ENCODE measurements at regions not wholly inside any gene's neighbourhood (a gene's known extent, or its start where the extent isn't known, plus 50 kb on each side); places are given as distances from the start of the nearest gene placed in this dataset.

GRCh38 chr2:39491653-39492052, 54.6 kb upstream of the MAP4K3 start:
- CTCF ChIA-PET (ENCODE audit: partially characterized antibody) = interaction anchor here (0.6 to 1.5 kb wide), 3 partner anchors 10 to 236 kb away, joined by 3 to 4 read pairs (median 3); no protein-coding TSS in a partner anchor
- Histone ChIP-seq H3K4me2 (ENCODE audit: insufficient read depth in 1 of 2, low read depth in 2 of 2, low read length in 2 of 2) (no peak overlapping the region), H3K36me3 (ENCODE audit: control insufficient read depth in 2 of 4, insufficient read depth in 4 of 4, low read length in 3 of 4) (no peaks in the 10 kb centered on the region)
- TF ChIP-seq KDM5A (IDR thresholded peaks at IDR 0.05; ENCODE audit: low read length) (no peak), E2F6 (IDR thresholded peaks at IDR 0.05) (no peak), CBX8 (IDR thresholded peaks at IDR 0.05; ENCODE audit: borderline replicate concordance, low read depth, low read length) (no peak), EP300 (IDR thresholded peaks at IDR 0.05; ENCODE audit: borderline replicate concordance in 1 of 2, low read depth in 2 of 2, low read length in 2 of 2) (no peak), CTBP2 (IDR thresholded peaks at IDR 0.05; ENCODE audit: borderline replicate concordance, insufficient read depth, insufficient read length, low read length) (no peak), RAD21 (IDR thresholded peaks at IDR 0.05 in 1 of 2, conservative IDR thresholded peaks at IDR 0.05 in 1 of 2; ENCODE audit: low read depth in 2 of 2, low read length in 2 of 2) (no peak), SUZ12 (IDR thresholded peaks at IDR 0.05; ENCODE audit: low read length) (no peak), SRF (IDR thresholded peaks at IDR 0.05; ENCODE audit: low read depth, low read length) (no peak), SAP30 (IDR thresholded peaks at IDR 0.05; ENCODE audit: insufficient read depth, insufficient replicate concordance, low read length) (no peak), ASH2L (IDR thresholded peaks at IDR 0.05; ENCODE audit: low read length) (no peak), RFX5 (IDR thresholded peaks at IDR 0.05; ENCODE audit: borderline replicate concordance, low read depth, low read length) (no peak), CBX5 (IDR thresholded peaks at IDR 0.05; ENCODE audit: low read depth, low read length) (no peak), JUN (IDR thresholded peaks at IDR 0.05; ENCODE audit: low read depth, low read length) (no peak), POLR2A (IDR thresholded peaks at IDR 0.05; ENCODE audit: control extremely low read depth in 1 of 2, low read depth in 2 of 2, low read length in 2 of 2) (no peak)

More at GRCh38 chr2:39491653-39492052, 54.6 kb upstream of the MAP4K3 start:
- no peaks in the 10 kb centered on the region for H3K79me1 ChIP-seq (ENCODE audit: low read depth, low read length)
- no peak overlapping the region for H2AFZ ChIP-seq (ENCODE audit: low read length)
- no peak overlapping the region for H2BK5ac ChIP-seq (ENCODE audit: low read depth, low read length)
- DNase-seq (ENCODE audit: low read depth in 1 of 2, low spot score in 2 of 2) (no peak), FAIRE-seq (no peak)
- no peak overlapping the region for H3K14ac ChIP-seq (ENCODE audit: insufficient read length)
- H2BK120ac ChIP-seq (replicated peaks; ENCODE audit: low read depth, low read length) = no peak overlapping the region
- peaks cover 2 to 10% (median 3%) of the 10 kb centered on the region in 4 experiments; a peak in 5 of 7 replicates for H3K4me1 ChIP-seq (replicated peaks in 1 of 4; ENCODE audit: control insufficient read depth in 3 of 4, insufficient read depth in 4 of 4, low read length in 3 of 4)
- no peak overlapping the region for H4K91ac ChIP-seq (replicated peaks; ENCODE audit: insufficient read length, low read length)
- POLR2A ChIA-PET (ENCODE audit: partially characterized antibody) = no interaction called here
- H3K9me3 ChIP-seq (ENCODE audit: insufficient read depth in 2 of 2, low read depth in 1 of 2, low read length in 1 of 2) = no peaks in the 10 kb centered on the region
- no peak overlapping the region for H3K23ac ChIP-seq (ENCODE audit: insufficient read length)
- H3K56ac ChIP-seq (replicated peaks; ENCODE audit: insufficient read length, low read depth, low read length) = no peak overlapping the region
- no peak overlapping the region for H2BK20ac ChIP-seq (ENCODE audit: low read length)
- H3K9ac ChIP-seq (replicated peaks in 1 of 4; ENCODE audit: extremely low read depth in 1 of 4, low read depth in 3 of 4, low read length in 3 of 4) = no peak overlapping the region
- no peak overlapping the region for H3K27ac ChIP-seq (ENCODE audit: low read depth, low read length)
- H3K4ac ChIP-seq (replicated peaks; ENCODE audit: insufficient read length, low read depth, low read length) = no peak overlapping the region
- no peak overlapping the region for H4K5ac ChIP-seq (ENCODE audit: insufficient read length, low read depth, low read length)
- H2BK12ac ChIP-seq (ENCODE audit: low read depth, low read length) = no peak overlapping the region
- no peak overlapping the region for H3K4me3 ChIP-seq (ENCODE audit: extremely low read depth in 1 of 4, insufficient read depth in 2 of 4, low read depth in 3 of 4, low read length in 4 of 4)
- H3K18ac ChIP-seq (ENCODE audit: extremely low read depth, low read length) = no peak overlapping the region
- H3K23me2 ChIP-seq (ENCODE audit: low read depth, low read length) = no peaks in the 10 kb centered on the region
- 98% methylated on average over 4 of the region's 4 CpGs; no CpG with 5 or more reads in 1 of the 2 experiments for WGBS, 2 experiments (ENCODE audit: extremely low coverage in 1 of 2, insufficient coverage in 1 of 2, insufficient read length in 1 of 2, insufficient replicate concordance in 2 of 2, low coverage in 1 of 2, low lambda C conversion rate in 2 of 2, missing lambda C conversion rate in 1 of 2)
- H3K79me2 ChIP-seq (ENCODE audit: control insufficient read depth in 1 of 2, insufficient read depth in 2 of 2, low read length in 2 of 2) = no peaks in the 10 kb centered on the region
- no peak overlapping the region for H2BK15ac ChIP-seq (ENCODE audit: low read length)
- no peak overlapping the region for H4K8ac ChIP-seq (ENCODE audit: extremely low read depth, insufficient read depth, low read length)
- H4K20me1 ChIP-seq (replicated peaks in 1 of 2; ENCODE audit: control insufficient read depth in 1 of 2, insufficient read depth in 2 of 2, low read length in 2 of 2) = no peaks in the 10 kb centered on the region
- H3K27me3 ChIP-seq (replicated peaks in 1 of 4; ENCODE audit: control insufficient read depth in 3 of 4, extremely low read depth in 1 of 4, insufficient read depth in 3 of 4, low read length in 3 of 4) = no peaks in the 10 kb centered on the region
- no peak overlapping the region for H2AK5ac ChIP-seq (ENCODE audit: low read depth, low read length)

Measured in H1 (cell line).